Calu3 (cell line): ENCODE measurements at regions not wholly inside any gene's neighbourhood (a gene's known extent, or its start where the extent isn't known, plus 50 kb on each side); places are given as distances from the start of the nearest gene placed in this dataset.

ENCODE experiments used
- BruUV-seq: library from RNA; stranded (reverse); fragments of 400-500 nt; replicated peaks from 2 replicates; lab custom pipeline; 2021; lab: Mats Ljungman, UMichigan
- CTCF ChIA-PET: fragments of 300-600 bp; sonication (Branson Sonifier 250); formaldehyde crosslinking; loops from one replicate; lab custom pipeline; 2022; ENCODE audit warnings: antibody characterized with exemption; lab: Charles Lee
- DNase-seq: peaks from one replicate; pipeline ENCODE4 v3.0.0; 2022
- H3K27ac Mint-ChIP-seq: one replicate; pipeline ENCODE4 v1.8.0; 2022; ENCODE audit warnings: mixed read lengths; ENCODE audit not compliant: unreplicated experiment
- H3K27me3 Mint-ChIP-seq: one replicate; pipeline ENCODE4 v1.8.0; 2022; ENCODE audit warnings: mixed read lengths; ENCODE audit not compliant: unreplicated experiment
- H3K36me3 Mint-ChIP-seq: one replicate; pipeline ENCODE4 v1.8.0; 2022; ENCODE audit warnings: mild to moderate bottlenecking, moderate library complexity, mixed read lengths; ENCODE audit not compliant: insufficient read depth, unreplicated experiment
- H3K4me1 Mint-ChIP-seq: one replicate; pipeline ENCODE4 v1.8.0; 2022; ENCODE audit warnings: mild to moderate bottlenecking, low read depth, mixed read lengths; ENCODE audit not compliant: unreplicated experiment
- H3K4me3 Mint-ChIP-seq: one replicate; pipeline ENCODE4 v1.8.0; 2022; ENCODE audit warnings: mild to moderate bottlenecking, low read depth, moderate library complexity, mixed read lengths; ENCODE audit not compliant: unreplicated experiment
- H3K9me3 Mint-ChIP-seq: one replicate; pipeline ENCODE4 v1.8.0; 2022; ENCODE audit warnings: low read depth, mixed read lengths; ENCODE audit not compliant: unreplicated experiment
- CTCF ChIP-seq: fragments of 200-600 bp; IDR thresholded peaks from one replicate; pipeline ENCODE4 v1.8.0; 2022; ENCODE audit warnings: antibody characterized with exemption; ENCODE audit not compliant: unreplicated experiment
- intact Hi-C: fragments of 100-400 bp; cut with micrococcal nuclease; formaldehyde crosslinking; loops from one replicate; pipeline ENCODE4 v1.10.0; 2022; ENCODE audit not compliant: unreplicated experiment

- TF ChIP-seq CTCF = no peak
- Mint-ChIP-seq H3K4me1 (no peaks in the 10 kb centered on the region), H3K27me3 (no peaks in the 10 kb centered on the region), H3K27ac (no peak overlapping the region), H3K4me3 (no peak overlapping the region), H3K36me3 (no peaks in the 10 kb centered on the region), H3K9me3 (peaks cover 11% of the 10 kb centered on the region)
- DNase-seq = no peak
- intact Hi-C loops = no loop called here
- BruUV-seq = no TSS peak
- CTCF ChIA-PET = no interaction called here
Measured at GRCh38 chr9:104256696-104257062, 162.6 kb downstream of the SMC2 start.

- no peak for TF ChIP-seq CTCF
- CTCF ChIA-PET = no interaction called here
- no peak for DNase-seq
- no peaks in the 10 kb centered on the region for H3K27me3 Mint-ChIP-seq
- no peak overlapping the region for H3K4me3 Mint-ChIP-seq
- H3K9me3 Mint-ChIP-seq = peaks cover 11% of the 10 kb centered on the region
- BruUV-seq = no TSS peak
- intact Hi-C loops = no loop called here
- H3K27ac Mint-ChIP-seq = no peak overlapping the region
- H3K36me3 Mint-ChIP-seq = no peaks in the 10 kb centered on the region
- H3K4me1 Mint-ChIP-seq = no peaks in the 10 kb centered on the region
Measured at GRCh38 chr9:104258296-104259011, 164.3 kb downstream of the SMC2 start.

GRCh38 chr9:104260004-104260403 is 165.9 kb downstream of the SMC2 start:
- intact Hi-C loops = no loop called here
- BruUV-seq = no TSS peak
- no peaks in the 10 kb centered on the region for H3K4me1 Mint-ChIP-seq
- no peaks in the 10 kb centered on the region for H3K27me3 Mint-ChIP-seq
- no peaks in the 10 kb centered on the region for H3K36me3 Mint-ChIP-seq
- H3K4me3 Mint-ChIP-seq = no peak overlapping the region
- TF ChIP-seq CTCF = no peak
- CTCF ChIA-PET = no interaction called here
- peaks cover 11% of the 10 kb centered on the region for H3K9me3 Mint-ChIP-seq
- no peak overlapping the region for H3K27ac Mint-ChIP-seq
- DNase-seq = no peak

- no peak for DNase-seq
- no TSS peak for BruUV-seq
- Mint-ChIP-seq H3K4me1 (no peaks in the 10 kb centered on the region), H3K27me3 (no peaks in the 10 kb centered on the region), H3K9me3 (peaks cover 7% of the 10 kb centered on the region), H3K27ac (no peak overlapping the region), H3K36me3 (no peaks in the 10 kb centered on the region), H3K4me3 (no peak overlapping the region)
- CTCF ChIA-PET = no interaction called here
- intact Hi-C loops = no loop called here
- TF ChIP-seq CTCF = no peak
Measured at GRCh38 chr9:104263942-104264341, 169.8 kb downstream of the SMC2 start.
